Small intestine (tissue), 7 donors: ENCODE measurements at regions not wholly inside any gene's neighbourhood (a gene's known extent, or its start where the extent isn't known, plus 50 kb on each side); places are given as distances from the start of the nearest gene placed in this dataset.
A peak's percentile ranks its signal among the peaks of the same experiment; 100 is the strongest.

Experiments used
- DNase-seq, 2 donors: peaks; one replicate each; pipeline versions ENCODE4 v3.0.0 to v3.0.0-alpha.2; 2013
- FAIRE-seq: peaks from 2 replicates; lab custom pipeline; 2012; peaks lifted over from hg19 to GRCh38; lab: Jason Lieb, UNC
- H3K27ac ChIP-seq, 3 donors: one replicate each; pipeline ENCODE4 v1.5.1; 2013; ENCODE audit warnings: low read length in 2 of 3, mild to moderate bottlenecking in 2 of 3, control low read depth in 1 of 3, inconsistent platforms in 1 of 3, low read depth in 1 of 3, moderate library complexity in 1 of 3
- H3K27me3 ChIP-seq, 3 donors: one replicate each; pipeline ENCODE4 v1.6.1; 2013; ENCODE audit warnings: low read length in 3 of 3, inconsistent platforms in 1 of 3; ENCODE audit not compliant: control insufficient read depth in 3 of 3, insufficient read depth in 3 of 3
- H3K36me3 ChIP-seq, 3 donors: one replicate each; pipeline ENCODE4 v1.6.1; 2013; ENCODE audit warnings: low read length in 3 of 3, inconsistent platforms in 1 of 3, low read depth in 1 of 3, mild to moderate bottlenecking in 1 of 3, moderate library complexity in 1 of 3; ENCODE audit not compliant: control insufficient read depth in 3 of 3, insufficient read depth in 2 of 3
- H3K4me1 ChIP-seq, 3 donors: one replicate each; pipeline ENCODE4 v1.6.1; 2013; ENCODE audit warnings: low read length in 2 of 3, inconsistent platforms in 1 of 3, low read depth in 1 of 3, mild to moderate bottlenecking in 1 of 3, moderate library complexity in 1 of 3; ENCODE audit not compliant: control insufficient read depth in 3 of 3, insufficient read depth in 2 of 3
- H3K4me3 ChIP-seq, 3 donors: one replicate each; pipeline ENCODE4 v1.5.1; 2013; ENCODE audit warnings: low read length in 3 of 3, control low read depth in 1 of 3, inconsistent platforms in 1 of 3, low read depth in 1 of 3, mild to moderate bottlenecking in 1 of 3, moderate library complexity in 1 of 3
- H3K9me3 ChIP-seq, 2 donors: one replicate each; pipeline ENCODE4 v1.6.1; 2013; ENCODE audit warnings: low read depth in 1 of 2, low read length in 1 of 2; ENCODE audit not compliant: control insufficient read depth in 2 of 2, insufficient read depth in 1 of 2
- WGBS, 3 donors: extraction: QIAGEN DNeasy Blood & Tissue Kit; methylation state at CpG; one replicate each; pipeline ENCODE4 v1.1.7; 2013; 5-methylcytosine and 5-hydroxymethylcytosine counted together
- donor health status: healthy with polysubstance abuse.
- donor health status: control.
- donor health status: control.
- donor health status: Bipolar disorder and iron deficiency.
- donor health status: healthy.

DNA sequence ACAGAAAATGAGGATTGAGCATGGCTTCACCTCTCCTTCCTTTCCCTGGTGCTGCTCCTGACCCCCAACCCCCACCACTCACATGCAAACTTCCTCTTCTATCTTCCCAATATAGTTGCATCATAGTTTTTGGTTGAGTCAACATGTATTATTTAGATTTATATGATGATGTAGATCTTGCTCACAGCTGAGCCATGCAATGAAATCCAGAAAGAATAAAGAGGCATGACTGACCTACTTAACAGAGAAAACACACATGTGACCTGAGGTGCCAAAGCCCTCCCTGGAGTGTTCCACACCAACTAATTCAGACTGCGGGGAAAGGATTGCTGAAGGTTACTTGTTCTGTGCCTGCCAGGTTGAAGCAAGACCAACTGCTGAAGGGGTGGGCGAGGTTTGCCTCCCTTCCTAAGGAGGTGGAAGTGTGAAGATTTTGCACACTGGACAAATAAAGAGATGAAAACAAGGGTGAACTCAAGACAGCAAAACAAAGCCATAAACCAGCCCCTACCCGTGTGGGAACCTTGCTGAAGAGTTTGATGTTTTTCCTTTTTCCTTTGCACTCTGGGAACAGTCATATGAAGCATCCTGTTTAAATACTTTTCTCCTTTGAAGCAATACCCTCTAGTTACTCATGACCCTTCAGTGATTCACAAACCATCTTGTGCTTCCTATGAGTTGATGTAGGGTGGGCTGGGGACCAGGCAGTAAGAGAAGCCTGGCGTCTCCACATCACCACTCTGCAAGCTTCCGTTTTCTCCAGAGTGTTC lies 155.2 kb upstream of the UBE2E1 start:
- 76 to 87% (median 83%) methylated on average over 5 of the region's 5 CpGs for WGBS, 3 donors
- H3K27me3 ChIP-seq, result no peaks in the 10 kb centered on the region
- H3K4me3 ChIP-seq, result no peak overlapping the region
- DNase-seq (no peak), FAIRE-seq (no peak)
- no peak overlapping the region for H3K27ac ChIP-seq
- peaks cover 5 to 18% (median 15%) of the 10 kb centered on the region in 3 donors for H3K4me1 ChIP-seq
- no peaks in the 10 kb centered on the region for H3K9me3 ChIP-seq
- H3K36me3 ChIP-seq, result no peaks in the 10 kb centered on the region

DNA sequence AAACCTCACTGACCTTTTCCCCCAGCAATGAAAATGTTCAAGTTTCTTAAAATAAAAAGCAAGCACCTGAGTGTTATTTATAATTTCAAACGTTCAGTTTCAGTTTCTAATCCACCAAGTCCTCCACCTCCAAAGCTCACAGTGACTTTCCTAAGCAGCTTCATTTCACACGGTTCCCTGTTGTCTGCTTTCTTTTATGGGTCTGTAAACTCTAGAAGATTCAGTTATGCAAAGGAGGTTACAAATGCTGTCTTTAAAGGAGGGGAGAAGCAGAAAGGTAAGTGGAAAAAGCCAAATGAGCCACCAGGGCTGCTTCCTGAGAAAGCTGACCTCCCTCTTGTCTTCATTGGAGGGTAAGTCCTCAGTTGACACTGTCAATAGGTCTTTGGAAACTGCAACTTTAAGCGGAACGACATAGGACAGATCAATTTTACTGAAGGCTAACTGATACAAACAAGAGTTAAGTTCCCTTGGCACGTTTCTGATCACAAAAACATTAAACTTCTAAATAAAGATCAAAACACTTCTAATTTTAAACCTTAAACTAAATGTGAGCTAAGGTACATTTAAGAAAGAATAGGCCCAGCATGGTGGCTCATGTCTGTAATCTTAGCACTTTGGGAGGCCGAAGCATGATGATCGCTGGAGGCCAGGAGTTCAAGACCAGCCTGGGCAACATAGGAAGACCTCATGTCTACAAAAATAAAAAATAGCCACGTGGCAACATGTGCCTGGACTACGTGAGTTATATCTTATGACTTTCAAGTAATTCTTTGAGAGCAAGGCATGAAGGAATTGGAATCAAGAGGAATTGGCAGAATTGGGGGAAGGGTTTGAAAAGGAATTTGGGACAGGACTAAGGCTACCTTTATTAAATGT lies 151.9 kb upstream of the UBE2E1 start:
- H3K36me3 ChIP-seq, result no peaks in the 10 kb centered on the region
- peak overlapping the region in 1 of 3 donors; percentile 4 for H3K27ac ChIP-seq
- H3K4me3 ChIP-seq, result no peak overlapping the region
- peaks cover 0 to 5% of the 10 kb centered on the region in 2 donors for H3K9me3 ChIP-seq
- FAIRE-seq (no peak), DNase-seq (no peak)
- H3K4me1 ChIP-seq, result peaks cover 5 to 8% (median 7%) of the 10 kb centered on the region in 3 donors
- 58 to 64% (median 59%) methylated on average over 9 of the region's 9 CpGs for WGBS, 3 donors
- H3K27me3 ChIP-seq, result no peaks in the 10 kb centered on the region

DNA sequence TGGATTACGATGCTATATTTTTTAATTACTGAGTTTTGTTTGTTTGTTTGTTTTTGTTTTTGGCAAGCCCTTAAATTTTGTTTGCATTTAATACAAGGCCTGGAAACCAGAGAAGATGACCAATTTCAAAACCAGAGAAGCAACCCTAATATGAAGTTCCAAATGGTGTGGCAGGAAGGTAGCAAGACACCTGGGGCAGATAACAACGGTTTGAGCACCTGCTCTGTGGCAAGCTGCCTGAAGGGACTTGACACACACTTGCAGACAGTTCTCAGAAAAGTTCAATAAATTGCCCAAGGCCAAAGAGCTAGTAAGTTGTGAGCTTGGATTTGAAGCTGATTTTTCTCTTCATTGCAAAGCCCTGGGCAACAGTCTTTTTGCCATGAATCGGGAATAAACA lies 151.2 kb upstream of the UBE2E1 start:
- Histone ChIP-seq H3K4me1 (peaks cover under 1 to 4% (median 3%) of the 10 kb centered on the region in 3 donors), H3K27ac (no peak overlapping the region), H3K36me3 (no peaks in the 10 kb centered on the region), H3K27me3 (peaks cover 0 to 2% (median 0%) of the 10 kb centered on the region in 3 donors), H3K4me3 (no peak overlapping the region), H3K9me3 (peaks cover 0 to 5% of the 10 kb centered on the region in 2 donors)
- WGBS, 3 donors, result 41 to 71% (median 46%) methylated on average over 3 of the region's 3 CpGs
- DNase-seq (no peak), FAIRE-seq (no peak)

GRCh38 chr3:23655749-23656148 lies 150.0 kb upstream of the UBE2E1 start:
- Histone ChIP-seq H3K27ac (no peak overlapping the region), H3K9me3 (peaks cover 0 to 5% of the 10 kb centered on the region in 2 donors), H3K4me1 (no peaks in the 10 kb centered on the region), H3K36me3 (no peaks in the 10 kb centered on the region), H3K27me3 (peaks cover 0 to 2% (median 0%) of the 10 kb centered on the region in 3 donors), H3K4me3 (no peak overlapping the region)
- DNase-seq, result no peak
- FAIRE-seq, result no peak
- WGBS, 3 donors, result 88 to 97% (median 95%) methylated on average over 3 of the region's 3 CpGs

- FAIRE-seq (no peak), DNase-seq (no peak)
- 95 to 99% (median 98%) methylated on average over 5 of the region's 5 CpGs for WGBS, 3 donors
- Histone ChIP-seq H3K9me3 (peaks cover 0 to 5% of the 10 kb centered on the region in 2 donors), H3K4me3 (no peak overlapping the region), H3K27me3 (peaks cover 0 to 2% (median 0%) of the 10 kb centered on the region in 3 donors), H3K4me1 (no peaks in the 10 kb centered on the region), H3K36me3 (no peaks in the 10 kb centered on the region), H3K27ac (no peak overlapping the region)
Observed at GRCh38 chr3:23656199-23656598, 149.6 kb upstream of the UBE2E1 start.

DNA sequence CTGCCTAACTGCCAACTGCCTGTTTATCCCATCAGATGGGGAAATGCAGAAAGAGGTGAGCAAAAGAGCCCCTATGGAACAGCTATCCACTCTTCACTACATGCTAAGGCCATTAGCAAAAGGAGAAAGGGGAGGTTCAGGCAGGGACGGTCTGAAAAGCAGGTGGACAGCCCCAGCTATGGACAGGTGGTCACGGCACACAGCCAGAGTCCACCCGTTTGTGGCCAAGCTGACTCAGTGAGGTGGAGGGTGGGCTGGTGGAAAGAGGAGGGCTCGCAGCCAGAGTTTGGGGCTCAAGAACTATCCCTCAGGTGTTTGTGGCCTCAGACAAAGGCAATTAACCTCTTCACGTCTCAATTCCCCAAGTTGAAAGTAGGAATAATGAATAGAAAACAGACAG lies 148.9 kb upstream of the UBE2E1 start:
- H3K36me3 ChIP-seq, result no peaks in the 10 kb centered on the region
- H3K4me3 ChIP-seq, result no peak overlapping the region
- H3K27me3 ChIP-seq, result peaks cover 0 to 2% (median 0%) of the 10 kb centered on the region in 3 donors
- H3K4me1 ChIP-seq, result no peaks in the 10 kb centered on the region
- no peak for DNase-seq
- H3K9me3 ChIP-seq, result peaks cover 0 to 5% of the 10 kb centered on the region in 2 donors
- WGBS, 3 donors, result 89 to 94% (median 90%) methylated on average over 5 of the region's 5 CpGs
- no peak for FAIRE-seq
- H3K27ac ChIP-seq, result no peak overlapping the region

DNA sequence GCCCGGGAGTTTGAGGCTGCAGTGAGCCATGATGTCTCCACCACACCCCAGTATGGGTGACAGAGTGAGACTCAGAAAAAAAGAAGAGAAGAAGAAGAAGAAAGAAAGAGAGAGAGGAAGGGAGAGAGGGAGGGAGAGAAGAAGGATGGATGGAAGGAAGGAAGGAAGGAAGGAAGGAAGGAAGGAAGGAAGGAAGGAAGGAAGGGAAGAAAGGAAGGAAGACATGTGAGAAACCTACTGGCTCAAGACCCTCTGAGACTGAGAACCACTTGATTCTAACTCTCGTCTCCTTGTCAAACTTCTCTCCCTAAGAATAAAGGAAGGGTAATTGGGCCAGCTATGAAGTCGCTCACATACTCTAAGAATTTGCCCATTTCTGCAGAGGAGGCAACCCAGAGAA lies 148.1 kb upstream of the UBE2E1 start:
- no peak overlapping the region for H3K27ac ChIP-seq
- H3K27me3 ChIP-seq, result peaks cover 0 to 2% (median 0%) of the 10 kb centered on the region in 3 donors
- no peaks in the 10 kb centered on the region for H3K36me3 ChIP-seq
- peaks cover 0 to 5% of the 10 kb centered on the region in 2 donors for H3K9me3 ChIP-seq
- peaks cover 0 to 1% (median 0%) of the 10 kb centered on the region in 3 donors for H3K4me1 ChIP-seq
- no peak for DNase-seq
- no peak overlapping the region for H3K4me3 ChIP-seq
- WGBS, 3 donors, result 94 to 98% (median 97%) methylated on average over 3 of the region's 3 CpGs
- no peak for FAIRE-seq

DNA sequence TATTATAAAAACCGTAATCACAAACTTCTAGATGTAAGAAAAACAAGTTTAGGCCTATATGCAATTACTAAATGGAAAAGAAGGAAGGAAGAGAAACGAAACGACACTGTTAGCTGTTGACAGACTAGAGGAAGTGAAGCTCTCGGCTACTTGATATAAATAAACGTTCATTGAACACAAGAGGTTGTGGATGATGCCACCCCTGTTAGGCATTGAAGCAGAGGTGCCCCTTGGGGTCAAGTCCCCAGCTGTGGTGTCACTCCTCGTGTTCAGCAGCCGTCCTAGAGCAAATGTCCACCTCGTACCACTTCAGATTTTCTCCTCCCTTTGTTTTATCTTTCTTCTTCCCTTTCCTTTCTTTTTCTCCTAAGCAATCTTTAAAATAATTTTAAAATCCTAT lies 146.5 kb upstream of the UBE2E1 start:
- Histone ChIP-seq H3K9me3 (peaks cover 0 to 5% of the 10 kb centered on the region in 2 donors), H3K27ac (no peak overlapping the region), H3K4me1 (peaks cover 0 to 3% (median 0%) of the 10 kb centered on the region in 3 donors), H3K36me3 (no peaks in the 10 kb centered on the region), H3K4me3 (no peak overlapping the region), H3K27me3 (peaks cover 0 to 2% (median 0%) of the 10 kb centered on the region in 3 donors)
- DNase-seq (no peak), FAIRE-seq (no peak)
- WGBS, 3 donors, result 53 to 76% (median 62%) methylated on average over 8 of the region's 8 CpGs
